Neuron (in vitro differentiated cells): ENCODE measurements at regions not wholly inside any gene's neighbourhood (a gene's known extent, or its start where the extent isn't known, plus 50 kb on each side); places are given as distances from the start of the nearest gene placed in this dataset.
"Not testable (repeated sequence)": the region's sequence is repeated elsewhere in the genome, so short reads cannot be mapped to it uniquely, and the experiment has no call there.

Experiments
- H2AFZ ChIP-seq: one replicate; pipeline ENCODE4 v1.6.1; 2013; ENCODE audit warnings: low read depth, mild to moderate bottlenecking, inconsistent platforms, low read length, moderate library complexity
- H3K27me3 ChIP-seq: one replicate; pipeline ENCODE4 v1.6.1; 2013; ENCODE audit warnings: low read length; ENCODE audit not compliant: insufficient read depth
- H3K36me3 ChIP-seq: one replicate; pipeline ENCODE4 v1.6.1; 2013; ENCODE audit warnings: low read length; ENCODE audit not compliant: insufficient read depth
- H3K4me1 ChIP-seq: one replicate; pipeline ENCODE4 v1.6.1; 2013; ENCODE audit warnings: low read length; ENCODE audit not compliant: insufficient read depth
- H3K4me3 ChIP-seq: 2 replicates; pipeline ENCODE4 v1.5.1; 2013; ENCODE audit warnings: mild to moderate bottlenecking, low read length, moderate library complexity
- H3K9me3 ChIP-seq: one replicate; pipeline ENCODE4 v1.6.1; 2013; ENCODE audit warnings: low read length

DNA sequence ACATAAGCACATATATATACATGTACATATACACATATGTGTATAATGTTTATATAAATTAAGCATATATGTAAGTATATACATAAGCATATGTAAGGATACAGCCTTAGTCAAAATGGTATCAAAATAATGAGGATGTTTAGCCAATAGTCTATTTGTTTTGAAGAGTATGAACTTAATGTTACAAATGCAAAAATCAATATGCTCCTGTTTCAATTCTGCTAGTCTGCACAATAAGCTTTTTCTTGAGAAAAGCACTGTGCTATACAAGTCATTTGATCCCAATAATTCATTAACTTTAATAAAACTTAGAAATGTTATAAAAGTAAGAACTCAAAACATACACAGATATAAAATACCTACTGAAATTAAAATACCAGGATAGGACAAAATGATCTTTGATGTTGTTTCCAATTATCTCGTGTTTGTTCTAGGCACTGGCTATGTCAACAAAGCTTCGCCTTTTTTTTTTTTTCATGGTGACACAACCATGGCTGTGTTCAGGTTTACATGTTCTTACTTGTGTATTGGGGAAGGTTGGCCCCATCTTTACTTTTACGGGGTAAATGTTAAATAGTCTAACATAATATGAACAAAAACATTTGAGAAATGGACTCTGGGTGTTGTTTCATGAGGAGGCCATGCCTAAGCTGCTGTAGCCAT lies 271.1 kb upstream of the CDH19 start:
- H3K27me3 ChIP-seq: no peaks in the 10 kb centered on the region
- H3K9me3 ChIP-seq: no peaks in the 10 kb centered on the region
- no peak overlapping the region for H2AFZ ChIP-seq
- peaks cover 4% of the 10 kb centered on the region for H3K4me1 ChIP-seq
- no peak overlapping the region for H3K4me3 ChIP-seq
- no peaks in the 10 kb centered on the region for H3K36me3 ChIP-seq

DNA sequence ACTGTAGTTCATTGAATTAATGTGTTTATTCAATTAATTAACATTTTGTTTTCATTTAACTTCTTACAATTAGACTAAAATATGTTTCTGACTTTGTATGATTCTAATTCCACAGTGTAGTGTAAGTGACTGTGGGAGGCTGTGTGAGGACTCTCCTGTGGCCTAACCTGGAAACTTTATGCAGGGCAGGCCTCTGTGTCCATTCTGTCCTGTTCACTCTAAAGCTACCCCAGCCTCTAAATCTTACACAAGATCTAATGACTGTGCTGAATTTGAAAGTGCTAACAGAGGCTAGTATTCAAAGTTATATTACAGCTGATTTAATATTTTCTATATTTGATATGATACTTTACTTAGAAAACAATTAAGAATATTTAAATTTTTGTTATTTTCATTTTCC lies 270.5 kb upstream of the CDH19 start:
- H3K27me3 ChIP-seq: no peaks in the 10 kb centered on the region
- peaks cover 4% of the 10 kb centered on the region for H3K4me1 ChIP-seq
- H3K9me3 ChIP-seq: no peaks in the 10 kb centered on the region
- H2AFZ ChIP-seq: no peak overlapping the region
- no peaks in the 10 kb centered on the region for H3K36me3 ChIP-seq
- no peak overlapping the region for H3K4me3 ChIP-seq

DNA sequence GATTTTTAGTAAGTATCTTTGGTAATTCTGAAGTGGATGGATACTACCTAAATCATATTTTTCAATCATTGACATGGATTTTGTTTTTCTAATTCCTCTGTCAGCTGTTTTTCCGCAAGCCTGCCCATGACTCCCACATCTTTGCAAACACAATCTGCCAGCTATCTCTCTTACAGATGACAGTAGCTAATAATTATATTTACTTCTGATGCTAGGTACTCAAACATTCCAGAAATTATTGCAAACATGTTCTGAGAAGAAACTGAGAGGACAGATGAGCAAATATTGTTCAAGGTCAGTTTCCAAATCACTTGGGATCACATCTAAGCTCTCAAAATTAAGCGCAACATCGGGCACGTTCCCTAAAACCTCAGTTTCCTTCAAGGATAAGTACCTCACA lies 270.0 kb upstream of the CDH19 start:
- Histone ChIP-seq H3K4me3 (no peak overlapping the region), H3K36me3 (no peaks in the 10 kb centered on the region), H3K9me3 (no peaks in the 10 kb centered on the region), H2AFZ (no peak overlapping the region), H3K4me1 (peaks cover 4% of the 10 kb centered on the region), H3K27me3 (no peaks in the 10 kb centered on the region)

DNA sequence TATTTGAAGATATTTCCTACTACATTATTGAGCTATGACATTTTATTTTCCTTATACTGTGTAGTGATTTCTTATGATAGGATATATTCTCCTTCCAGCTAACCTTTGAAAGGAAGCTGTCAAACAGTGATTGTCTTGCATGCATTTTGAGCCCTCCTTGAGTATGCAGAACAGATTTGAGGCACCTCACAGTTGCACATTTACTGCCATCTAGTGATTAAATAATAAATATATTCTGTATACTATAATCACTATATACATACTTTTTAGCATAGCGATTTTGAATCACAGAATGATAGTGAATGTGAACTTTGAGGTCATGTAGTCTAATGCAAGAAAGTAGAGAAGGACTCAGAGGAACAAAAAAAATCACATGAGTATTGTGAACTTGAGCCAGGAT lies 268.4 kb upstream of the CDH19 start:
- Histone ChIP-seq H3K27me3 (no peaks in the 10 kb centered on the region), H3K36me3 (no peaks in the 10 kb centered on the region), H3K4me3 (no peak overlapping the region), H3K4me1 (peaks cover 4% of the 10 kb centered on the region), H3K9me3 (no peaks in the 10 kb centered on the region), H2AFZ (no peak overlapping the region)

DNA sequence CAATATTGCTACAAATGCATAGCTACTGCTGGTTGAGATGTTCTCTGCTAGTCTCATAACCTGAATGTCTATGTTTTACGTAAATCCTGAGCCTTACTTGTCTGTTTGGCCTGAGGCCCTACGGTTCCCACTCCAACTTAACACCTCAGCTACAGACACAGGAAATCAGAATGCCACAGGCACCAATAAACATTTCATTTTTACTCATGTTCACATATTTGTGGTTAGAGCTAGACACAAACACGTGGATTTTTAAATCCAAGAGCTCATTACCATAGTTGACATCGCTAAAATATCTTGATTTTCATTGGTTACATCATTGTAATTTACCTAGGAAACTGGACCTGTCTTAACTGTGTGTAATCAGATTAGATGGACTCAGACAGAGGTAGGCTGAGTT lies 263.8 kb upstream of the CDH19 start:
- H3K36me3 ChIP-seq: no peaks in the 10 kb centered on the region
- H3K27me3 ChIP-seq: no peaks in the 10 kb centered on the region
- peaks cover 4% of the 10 kb centered on the region for H3K4me1 ChIP-seq
- H2AFZ ChIP-seq: no peak overlapping the region
- no peaks in the 10 kb centered on the region for H3K9me3 ChIP-seq
- no peak overlapping the region for H3K4me3 ChIP-seq

DNA sequence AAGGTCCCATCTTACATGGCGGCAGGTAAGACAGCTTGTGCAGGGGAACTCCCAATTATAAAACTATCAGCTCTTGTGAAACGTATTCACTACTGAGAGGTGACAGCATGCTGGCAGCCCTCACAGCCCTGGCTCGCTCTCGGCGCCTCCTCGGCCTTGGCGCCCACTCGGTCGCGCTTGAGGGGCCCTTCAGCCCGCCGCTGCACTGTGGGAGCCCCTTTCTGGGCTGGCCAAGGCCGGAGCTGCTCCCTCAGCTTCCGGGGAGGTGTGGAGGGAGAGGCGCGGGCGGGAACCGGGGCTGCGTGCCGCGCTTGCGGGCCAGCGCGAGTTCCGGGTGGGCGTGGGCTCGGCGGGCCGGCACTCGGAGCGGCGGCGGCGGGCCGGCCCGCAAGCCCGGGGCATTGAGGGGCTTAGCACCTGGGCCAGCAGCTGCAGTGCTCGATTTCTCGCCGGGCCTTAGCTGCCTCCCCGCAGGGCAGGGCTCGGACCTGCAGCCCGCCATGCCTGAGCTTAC lies 262.6 kb upstream of the CDH19 start:
- not testable (repeated sequence) for H3K27me3 ChIP-seq, H3K36me3 ChIP-seq, H3K4me1 ChIP-seq, H2AFZ ChIP-seq, H3K9me3 ChIP-seq, H3K4me3 ChIP-seq

DNA sequence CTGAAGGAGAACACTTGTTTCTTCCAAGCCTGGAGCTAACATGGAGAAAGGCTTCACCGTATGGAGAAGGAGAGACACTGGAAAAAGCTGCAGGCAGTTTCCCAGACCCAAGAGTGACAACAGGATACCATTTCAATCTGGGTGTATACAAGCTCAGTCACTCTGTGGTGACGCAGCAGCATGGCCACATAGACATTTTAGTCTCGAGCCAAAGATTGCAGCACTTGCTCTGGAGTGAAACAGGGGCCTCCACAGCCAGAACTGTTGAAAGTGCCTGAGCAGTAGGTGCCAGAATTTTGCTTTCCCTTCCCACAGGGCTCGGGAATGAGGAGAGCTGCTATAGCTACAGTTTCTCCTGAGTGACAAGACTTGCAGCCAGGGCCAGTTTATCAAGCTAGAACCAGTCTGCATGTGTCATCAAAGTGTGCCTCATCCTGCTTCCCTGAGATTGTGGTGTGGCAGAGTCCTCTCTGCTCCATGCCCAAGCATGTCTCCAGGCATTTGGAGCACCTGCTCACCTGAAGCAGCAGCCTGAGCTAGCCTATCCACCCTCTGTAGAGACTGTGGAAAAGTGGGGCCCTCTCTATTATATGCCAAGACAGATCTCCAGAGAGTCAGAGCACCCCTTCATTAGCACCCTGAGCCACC lies 234.6 kb upstream of the CDH19 start:
- no peaks in the 10 kb centered on the region for H3K36me3 ChIP-seq
- no peaks in the 10 kb centered on the region for H3K9me3 ChIP-seq
- H3K4me3 ChIP-seq: no peak overlapping the region
- no peaks in the 10 kb centered on the region for H3K27me3 ChIP-seq
- H3K4me1 ChIP-seq: no peaks in the 10 kb centered on the region
- H2AFZ ChIP-seq: no peak overlapping the region

DNA sequence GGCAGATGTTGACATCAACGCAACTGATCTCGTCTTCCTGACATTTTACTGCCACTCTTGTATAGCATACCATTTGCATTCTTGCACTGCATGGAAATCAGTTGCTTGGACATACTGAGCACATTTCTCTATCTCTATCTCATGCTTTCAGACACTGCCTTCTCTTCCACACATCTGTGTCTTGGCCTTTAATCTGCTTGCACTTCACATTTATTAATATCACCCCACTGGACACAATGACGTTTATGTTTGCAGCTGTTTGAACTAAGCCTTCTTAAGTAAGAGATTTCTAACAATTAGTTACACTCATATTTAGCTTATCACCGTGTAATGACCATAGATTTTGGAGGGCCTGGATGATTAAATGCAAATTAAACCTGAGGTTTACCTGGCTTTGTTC lies 229.8 kb upstream of the CDH19 start:
- H3K9me3 ChIP-seq: no peaks in the 10 kb centered on the region
- no peaks in the 10 kb centered on the region for H3K36me3 ChIP-seq
- H2AFZ ChIP-seq: no peak overlapping the region
- no peaks in the 10 kb centered on the region for H3K4me1 ChIP-seq
- H3K27me3 ChIP-seq: no peaks in the 10 kb centered on the region
- H3K4me3 ChIP-seq: no peak overlapping the region

DNA sequence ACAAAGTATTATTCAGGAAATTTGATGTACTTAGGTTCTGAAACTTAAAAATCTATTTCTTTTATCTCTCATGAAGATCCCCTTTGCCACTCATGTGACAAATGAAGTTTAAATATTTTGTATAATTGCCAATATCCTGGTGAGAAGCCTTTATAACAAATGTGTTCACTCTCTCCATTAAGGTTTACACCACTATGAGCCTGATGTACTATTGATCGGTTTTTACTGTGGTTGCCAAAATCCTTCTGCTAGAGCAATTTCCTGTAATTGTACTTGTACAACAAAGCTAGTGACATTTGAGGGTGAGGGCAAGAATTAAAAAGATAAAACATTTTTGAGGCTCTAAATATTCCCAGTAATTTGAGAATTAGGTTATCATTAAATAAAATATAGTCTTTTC lies 222.3 kb upstream of the CDH19 start:
- Histone ChIP-seq H3K4me1 (no peaks in the 10 kb centered on the region), H3K4me3 (no peak overlapping the region), H3K9me3 (no peaks in the 10 kb centered on the region), H2AFZ (no peak overlapping the region), H3K27me3 (no peaks in the 10 kb centered on the region), H3K36me3 (no peaks in the 10 kb centered on the region)

DNA sequence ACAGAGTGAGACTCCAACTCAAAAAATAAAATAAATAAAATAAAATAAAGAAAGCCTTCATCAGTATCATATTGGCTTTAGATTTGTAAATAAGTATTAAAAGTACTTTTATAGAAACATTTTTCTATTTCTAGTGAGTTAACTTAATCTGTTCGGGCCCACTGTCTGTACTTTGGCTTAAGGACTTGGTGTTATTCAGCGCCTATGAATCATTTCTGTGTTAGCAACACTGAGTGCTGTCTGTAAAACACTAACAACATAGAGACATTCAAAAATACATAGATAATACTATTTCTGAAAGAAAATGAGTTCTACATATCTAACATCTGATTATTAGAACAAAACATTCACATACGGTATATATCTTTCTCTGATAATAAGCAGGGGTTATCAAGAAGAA lies 221.5 kb upstream of the CDH19 start:
- no peaks in the 10 kb centered on the region for H3K4me1 ChIP-seq
- no peaks in the 10 kb centered on the region for H3K27me3 ChIP-seq
- H3K36me3 ChIP-seq: no peaks in the 10 kb centered on the region
- no peak overlapping the region for H3K4me3 ChIP-seq
- no peaks in the 10 kb centered on the region for H3K9me3 ChIP-seq
- H2AFZ ChIP-seq: no peak overlapping the region

DNA sequence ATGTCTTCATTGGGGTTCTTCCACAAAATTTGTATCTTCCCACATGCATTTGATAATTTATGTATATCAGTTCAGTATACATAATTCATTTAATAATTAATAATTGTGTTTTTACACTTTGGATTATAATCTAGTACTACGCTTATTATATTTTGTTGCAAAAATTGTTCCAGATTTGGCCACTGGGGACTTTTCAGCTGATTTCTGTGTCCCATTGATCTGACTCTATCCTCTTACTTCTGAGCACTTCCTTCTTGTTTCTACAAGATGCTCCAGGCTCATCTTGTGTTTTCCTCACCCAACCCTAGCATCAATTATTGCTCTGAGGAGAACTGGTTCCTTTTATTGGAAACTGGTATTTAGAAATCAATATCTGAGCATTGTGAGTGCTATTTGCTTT lies 215.3 kb upstream of the CDH19 start:
- no peak overlapping the region for H2AFZ ChIP-seq
- H3K9me3 ChIP-seq: no peaks in the 10 kb centered on the region
- H3K4me3 ChIP-seq: no peak overlapping the region
- H3K27me3 ChIP-seq: no peaks in the 10 kb centered on the region
- H3K4me1 ChIP-seq: no peaks in the 10 kb centered on the region
- H3K36me3 ChIP-seq: no peaks in the 10 kb centered on the region

DNA sequence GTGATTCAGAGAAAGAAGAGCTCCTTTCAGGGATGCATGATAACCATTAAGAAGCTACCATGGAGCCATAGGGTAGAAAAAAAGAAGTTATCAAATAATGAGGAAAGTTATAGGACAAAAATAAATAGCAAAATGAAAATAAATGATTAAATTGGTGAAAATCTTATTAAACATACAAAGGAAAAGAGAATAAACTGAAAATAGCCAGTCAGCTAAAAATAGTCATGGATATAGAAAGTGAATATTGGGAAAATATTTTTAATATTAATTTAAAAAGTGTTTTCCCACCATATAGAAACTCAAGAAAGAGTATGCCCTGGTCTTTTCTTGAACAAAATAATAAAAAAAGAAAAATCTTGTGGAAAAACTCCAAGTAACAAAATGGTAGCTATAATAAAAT lies 209.2 kb upstream of the CDH19 start:
- Histone ChIP-seq H2AFZ (no peak overlapping the region), H3K36me3 (no peaks in the 10 kb centered on the region), H3K4me1 (no peaks in the 10 kb centered on the region), H3K9me3 (no peaks in the 10 kb centered on the region), H3K4me3 (no peak overlapping the region), H3K27me3 (no peaks in the 10 kb centered on the region)

DNA sequence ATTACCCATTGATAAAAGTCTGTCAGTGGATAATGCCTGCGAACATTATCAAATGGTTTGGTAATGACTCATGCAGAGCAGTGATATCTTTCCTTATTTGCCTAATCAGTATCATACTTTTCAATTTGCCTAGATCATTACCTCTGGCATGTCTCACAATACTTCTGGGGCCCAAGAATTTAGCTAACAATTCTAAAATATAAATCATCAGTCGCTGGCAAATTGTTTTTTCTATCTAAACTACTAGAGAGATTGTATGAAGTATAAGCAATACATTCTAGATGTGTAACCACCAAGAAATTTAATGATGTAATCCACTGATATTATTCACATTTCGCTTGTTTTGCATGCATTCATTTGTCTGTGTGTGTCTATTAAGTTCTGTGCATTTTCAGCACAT lies 191.2 kb upstream of the CDH19 start:
- H3K4me3 ChIP-seq: no peak overlapping the region
- H2AFZ ChIP-seq: no peak overlapping the region
- no peaks in the 10 kb centered on the region for H3K27me3 ChIP-seq
- no peaks in the 10 kb centered on the region for H3K9me3 ChIP-seq
- no peaks in the 10 kb centered on the region for H3K4me1 ChIP-seq
- H3K36me3 ChIP-seq: no peaks in the 10 kb centered on the region

DNA sequence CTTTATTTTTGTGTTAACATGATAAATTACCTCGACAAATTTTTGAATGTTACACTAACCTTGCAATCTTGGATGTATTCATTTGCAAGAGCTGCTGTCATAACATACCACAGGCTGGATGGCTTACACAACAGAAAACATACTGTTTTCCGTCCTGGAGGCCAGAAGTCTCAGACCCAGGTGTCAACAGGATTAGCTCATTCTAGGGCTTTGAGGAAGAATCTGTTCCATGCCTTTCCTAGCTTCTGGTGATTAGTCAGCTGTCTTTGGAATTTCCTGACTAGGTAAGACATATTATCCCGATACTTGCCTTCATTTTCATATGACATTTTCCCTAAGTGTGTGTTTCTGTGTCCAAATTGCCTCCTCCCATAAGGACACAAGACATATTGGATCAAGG lies 188.6 kb upstream of the CDH19 start:
- Histone ChIP-seq H3K9me3 (no peaks in the 10 kb centered on the region), H3K27me3 (no peaks in the 10 kb centered on the region), H3K4me1 (no peaks in the 10 kb centered on the region), H2AFZ (no peak overlapping the region), H3K36me3 (no peaks in the 10 kb centered on the region), H3K4me3 (no peak overlapping the region)
